ENCODE measurements at regions not wholly inside any gene's neighbourhood (a gene's known extent, or its start where the extent isn't known, plus 50 kb on each side); places are given as distances from the start of the nearest gene placed in this dataset.
"Not testable (repeated sequence)": the region's sequence is repeated elsewhere in the genome, so short reads cannot be mapped to it uniquely, and the experiment has no call there.

GRCh38 chr3:148551767-148552260 is 145.9 kb upstream of the AGTR1 start:
- no peak overlapping the region for H3K4me3 ChIP-seq (ENCODE audit: insufficient read depth, low read depth, low read length)
- H3K4me1 ChIP-seq (ENCODE audit: insufficient read depth, low read length): no peaks in the 10 kb centered on the region
- H3K9me3 ChIP-seq (ENCODE audit: insufficient read depth, low read depth, low read length): no peaks in the 10 kb centered on the region
- no peaks in the 10 kb centered on the region for H3K27me3 ChIP-seq (ENCODE audit: insufficient read depth, low read length)
- H4K20me1 ChIP-seq (ENCODE audit: insufficient read depth, low read length): no peaks in the 10 kb centered on the region
- H3K4me1 Mint-ChIP-seq (ENCODE audit: low read depth, unreplicated experiment): no peaks in the 10 kb centered on the region
- DNase-seq (ENCODE audit: low read depth) (no peak), FAIRE-seq (no peak)
- H3K27ac Mint-ChIP-seq (ENCODE audit: unreplicated experiment): no peak overlapping the region
- H3K79me2 ChIP-seq (ENCODE audit: insufficient read depth, low read length): no peaks in the 10 kb centered on the region
- no peak overlapping the region for H2AFZ ChIP-seq (ENCODE audit: low read depth, low read length)
- no peak overlapping the region for H3K4me3 Mint-ChIP-seq (ENCODE audit: unreplicated experiment)
- no peaks in the 10 kb centered on the region for H3K36me3 Mint-ChIP-seq (ENCODE audit: low read depth, unreplicated experiment)
- H3K36me3 ChIP-seq (ENCODE audit: insufficient read depth, low read length): no peaks in the 10 kb centered on the region
- no peaks in the 10 kb centered on the region for H3K9me3 Mint-ChIP-seq (ENCODE audit: unreplicated experiment)
- no peaks in the 10 kb centered on the region for H3K27me3 Mint-ChIP-seq (ENCODE audit: low read depth, unreplicated experiment)
- no peak overlapping the region for H3K9ac ChIP-seq (ENCODE audit: low read length)
- TF ChIP-seq, protein P1, sequence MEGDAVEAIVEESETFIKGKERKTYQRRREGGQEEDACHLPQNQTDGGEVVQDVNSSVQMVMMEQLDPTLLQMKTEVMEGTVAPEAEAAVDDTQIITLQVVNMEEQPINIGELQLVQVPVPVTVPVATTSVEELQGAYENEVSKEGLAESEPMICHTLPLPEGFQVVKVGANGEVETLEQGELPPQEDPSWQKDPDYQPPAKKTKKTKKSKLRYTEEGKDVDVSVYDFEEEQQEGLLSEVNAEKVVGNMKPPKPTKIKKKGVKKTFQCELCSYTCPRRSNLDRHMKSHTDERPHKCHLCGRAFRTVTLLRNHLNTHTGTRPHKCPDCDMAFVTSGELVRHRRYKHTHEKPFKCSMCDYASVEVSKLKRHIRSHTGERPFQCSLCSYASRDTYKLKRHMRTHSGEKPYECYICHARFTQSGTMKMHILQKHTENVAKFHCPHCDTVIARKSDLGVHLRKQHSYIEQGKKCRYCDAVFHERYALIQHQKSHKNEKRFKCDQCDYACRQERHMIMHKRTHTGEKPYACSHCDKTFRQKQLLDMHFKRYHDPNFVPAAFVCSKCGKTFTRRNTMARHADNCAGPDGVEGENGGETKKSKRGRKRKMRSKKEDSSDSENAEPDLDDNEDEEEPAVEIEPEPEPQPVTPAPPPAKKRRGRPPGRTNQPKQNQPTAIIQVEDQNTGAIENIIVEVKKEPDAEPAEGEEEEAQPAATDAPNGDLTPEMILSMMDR (IDR thresholded peaks at IDR 0.05; ENCODE audit: insufficient read depth, low read depth, low read length): no peak
- no peak for TF ChIP-seq EZH2 (IDR thresholded peaks at IDR 0.05; ENCODE audit: insufficient read depth, low read length)
- H3K4me2 ChIP-seq (ENCODE audit: low read length): no peak overlapping the region
- H3K27ac ChIP-seq (ENCODE audit: low read depth, low read length): no peak overlapping the region

GRCh38 chr3:148554367-148554766 is 143.3 kb upstream of the AGTR1 start:
- DNase-seq (ENCODE audit: low read depth): no peak
- Histone ChIP-seq H3K9me3 (ENCODE audit: insufficient read depth, low read depth, low read length) (no peaks in the 10 kb centered on the region), H2AFZ (ENCODE audit: low read depth, low read length) (no peak overlapping the region), H3K4me1 (ENCODE audit: insufficient read depth, low read length) (no peaks in the 10 kb centered on the region), H3K9ac (ENCODE audit: low read length) (no peak overlapping the region), H3K27ac (ENCODE audit: low read depth, low read length) (no peak overlapping the region), H4K20me1 (ENCODE audit: insufficient read depth, low read length) (no peaks in the 10 kb centered on the region), H3K4me2 (ENCODE audit: low read length) (no peak overlapping the region), H3K27me3 (ENCODE audit: insufficient read depth, low read length) (no peaks in the 10 kb centered on the region), H3K36me3 (ENCODE audit: insufficient read depth, low read length) (no peaks in the 10 kb centered on the region), H3K4me3 (ENCODE audit: insufficient read depth, low read depth, low read length) (no peak overlapping the region), H3K79me2 (ENCODE audit: insufficient read depth, low read length) (no peaks in the 10 kb centered on the region)
- no peak overlapping the region for H3K27ac Mint-ChIP-seq (ENCODE audit: unreplicated experiment)
- no peaks in the 10 kb centered on the region for H3K27me3 Mint-ChIP-seq (ENCODE audit: low read depth, unreplicated experiment)
- H3K4me3 Mint-ChIP-seq (ENCODE audit: unreplicated experiment): no peak overlapping the region
- FAIRE-seq: no peak
- no peaks in the 10 kb centered on the region for H3K4me1 Mint-ChIP-seq (ENCODE audit: low read depth, unreplicated experiment)
- H3K36me3 Mint-ChIP-seq (ENCODE audit: low read depth, unreplicated experiment): no peaks in the 10 kb centered on the region
- TF ChIP-seq, protein P1 (IDR thresholded peaks at IDR 0.05; ENCODE audit: insufficient read depth, low read depth, low read length): no peak
- no peak for TF ChIP-seq EZH2 (IDR thresholded peaks at IDR 0.05; ENCODE audit: insufficient read depth, low read length)
- H3K9me3 Mint-ChIP-seq (ENCODE audit: unreplicated experiment): no peaks in the 10 kb centered on the region

- Histone ChIP-seq H3K27ac (ENCODE audit: low read depth, low read length) (no peak overlapping the region), H3K4me1 (ENCODE audit: insufficient read depth, low read length) (no peaks in the 10 kb centered on the region), H3K79me2 (ENCODE audit: insufficient read depth, low read length) (no peaks in the 10 kb centered on the region), H3K9me3 (ENCODE audit: insufficient read depth, low read depth, low read length) (no peaks in the 10 kb centered on the region), H3K4me3 (ENCODE audit: insufficient read depth, low read depth, low read length) (no peak overlapping the region), H3K4me2 (ENCODE audit: low read length) (no peak overlapping the region), H3K9ac (ENCODE audit: low read length) (no peak overlapping the region), H4K20me1 (ENCODE audit: insufficient read depth, low read length) (no peaks in the 10 kb centered on the region), H2AFZ (ENCODE audit: low read depth, low read length) (no peak overlapping the region), H3K36me3 (ENCODE audit: insufficient read depth, low read length) (no peaks in the 10 kb centered on the region), H3K27me3 (ENCODE audit: insufficient read depth, low read length) (no peaks in the 10 kb centered on the region)
- no peaks in the 10 kb centered on the region for H3K27me3 Mint-ChIP-seq (ENCODE audit: low read depth, unreplicated experiment)
- H3K4me3 Mint-ChIP-seq (ENCODE audit: unreplicated experiment): no peak overlapping the region
- H3K27ac Mint-ChIP-seq (ENCODE audit: unreplicated experiment): no peak overlapping the region
- no peaks in the 10 kb centered on the region for H3K36me3 Mint-ChIP-seq (ENCODE audit: low read depth, unreplicated experiment)
- TF ChIP-seq, protein P1 (IDR thresholded peaks at IDR 0.05; ENCODE audit: insufficient read depth, low read depth, low read length): no peak
- no peak for TF ChIP-seq EZH2 (IDR thresholded peaks at IDR 0.05; ENCODE audit: insufficient read depth, low read length)
- DNase-seq (ENCODE audit: low read depth) (no peak), FAIRE-seq (no peak)
- peaks cover 9% of the 10 kb centered on the region for H3K9me3 Mint-ChIP-seq (ENCODE audit: unreplicated experiment)
- no peaks in the 10 kb centered on the region for H3K4me1 Mint-ChIP-seq (ENCODE audit: low read depth, unreplicated experiment)
Observed at GRCh38 chr3:148556664-148557063, 141.0 kb upstream of the AGTR1 start.

GRCh38 chr3:148577579-148577978 is 120.1 kb upstream of the AGTR1 start:
- H3K27me3 ChIP-seq (ENCODE audit: insufficient read depth, low read length); H3K4me3 Mint-ChIP-seq (ENCODE audit: unreplicated experiment); H3K79me2 ChIP-seq (ENCODE audit: insufficient read depth, low read length); H3K9ac ChIP-seq (ENCODE audit: low read length); H3K27ac ChIP-seq (ENCODE audit: low read depth, low read length); H3K9me3 ChIP-seq (ENCODE audit: insufficient read depth, low read depth, low read length); H3K27me3 Mint-ChIP-seq (ENCODE audit: low read depth, unreplicated experiment); H4K20me1 ChIP-seq (ENCODE audit: insufficient read depth, low read length); H3K4me1 ChIP-seq (ENCODE audit: insufficient read depth, low read length); H3K4me1 Mint-ChIP-seq (ENCODE audit: low read depth, unreplicated experiment); H3K36me3 Mint-ChIP-seq (ENCODE audit: low read depth, unreplicated experiment); H3K9me3 Mint-ChIP-seq (ENCODE audit: unreplicated experiment); H3K27ac Mint-ChIP-seq (ENCODE audit: unreplicated experiment); H3K4me2 ChIP-seq (ENCODE audit: low read length); FAIRE-seq; DNase-seq (ENCODE audit: low read depth); H2AFZ ChIP-seq (ENCODE audit: low read depth, low read length); H3K4me3 ChIP-seq (ENCODE audit: insufficient read depth, low read depth, low read length); H3K36me3 ChIP-seq (ENCODE audit: insufficient read depth, low read length): not testable (repeated sequence)
